Activated T-helper 9 cell treated with anti-CD3 and anti-CD28 coated beads, Interleukin-2, amount 50 U/mL, for 16 hours (primary cell): ENCODE measurements at regions not wholly inside any gene's neighbourhood (a gene's known extent, or its start where the extent isn't known, plus 50 kb on each side); places are given as distances from the start of the nearest gene placed in this dataset.
"Not testable (repeated sequence)": the region's sequence is repeated elsewhere in the genome, so short reads cannot be mapped to it uniquely, and the experiment has no call there.

Experiments used
- DNase-seq: peaks from one replicate; pipeline ENCODE4 v3.0.0-alpha.2; 2020; ENCODE audit warnings: low read depth

DNA sequence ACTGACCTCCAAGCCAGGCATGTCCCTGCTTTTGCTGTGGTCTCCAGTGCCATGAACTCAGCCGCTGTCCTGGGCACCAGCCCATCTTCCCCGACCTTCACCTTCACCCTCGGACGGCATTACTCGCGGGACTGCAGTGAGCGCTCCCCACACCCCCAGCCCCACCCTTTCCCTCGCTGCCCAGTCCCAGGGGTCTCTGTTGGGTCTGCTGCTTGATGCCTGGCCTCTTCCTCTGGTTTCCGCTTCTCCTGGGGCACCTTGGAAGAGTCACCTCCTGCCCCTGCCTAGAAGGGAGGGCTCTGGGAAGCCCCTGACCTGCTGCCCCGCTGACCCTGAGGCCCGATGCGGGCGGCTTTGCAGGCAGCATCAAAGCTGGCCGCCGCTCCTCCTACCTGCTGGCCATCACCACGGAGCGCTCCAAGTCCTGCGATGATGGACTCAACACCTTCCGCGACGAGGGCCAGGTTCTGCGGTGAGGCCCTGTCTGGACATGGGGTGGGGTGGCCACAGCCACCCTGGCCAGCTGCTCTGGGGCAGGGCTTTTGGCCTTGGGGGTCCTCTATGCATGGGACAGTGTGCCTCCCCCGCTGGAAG, 102.3 kb downstream of the ZNF267 start:
- DNase-seq = not testable (repeated sequence)

DNA sequence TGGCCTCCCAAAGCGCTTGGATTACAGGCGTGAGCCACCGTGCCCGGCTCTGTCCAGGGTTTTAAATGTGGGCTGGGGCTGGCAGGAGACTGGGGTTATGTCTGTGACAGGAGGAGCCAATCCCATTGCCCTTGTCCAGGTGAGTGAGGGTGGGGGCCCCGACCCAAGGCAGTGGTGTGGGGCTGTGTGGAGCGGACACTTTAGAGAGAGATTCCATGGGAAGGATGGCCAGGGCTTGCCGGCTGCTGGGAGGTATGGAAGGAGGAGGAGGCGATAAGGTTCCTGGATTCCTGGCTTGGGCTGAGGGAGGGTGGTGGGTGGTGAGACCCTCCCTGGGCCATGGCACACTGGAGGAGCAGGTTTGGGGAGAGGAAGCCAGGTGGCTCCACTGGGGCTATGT, 104.9 kb downstream of the ZNF267 start:
- DNase-seq = not testable (repeated sequence)

DNA sequence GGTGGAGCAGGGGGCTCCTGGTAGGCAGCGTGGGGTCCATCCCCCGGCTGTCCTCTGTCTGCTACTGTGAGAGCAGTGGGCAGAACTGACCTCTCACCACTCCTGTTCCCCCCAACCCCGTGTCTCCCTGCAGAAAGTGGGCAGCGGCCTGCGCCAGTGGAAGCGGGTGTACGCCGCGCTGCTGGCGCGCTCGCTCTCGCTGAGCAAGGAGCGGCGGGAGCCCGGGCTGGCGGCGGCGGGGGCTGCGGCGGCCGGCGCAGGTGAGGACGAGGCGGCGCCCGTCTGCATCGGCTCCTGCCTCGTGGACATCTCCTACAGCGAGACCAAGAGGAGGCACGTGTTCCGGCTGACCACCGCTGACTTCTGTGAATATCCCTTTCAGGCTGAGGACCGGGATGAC, 108.1 kb downstream of the ZNF267 start:
- not testable (repeated sequence) for DNase-seq

DNA sequence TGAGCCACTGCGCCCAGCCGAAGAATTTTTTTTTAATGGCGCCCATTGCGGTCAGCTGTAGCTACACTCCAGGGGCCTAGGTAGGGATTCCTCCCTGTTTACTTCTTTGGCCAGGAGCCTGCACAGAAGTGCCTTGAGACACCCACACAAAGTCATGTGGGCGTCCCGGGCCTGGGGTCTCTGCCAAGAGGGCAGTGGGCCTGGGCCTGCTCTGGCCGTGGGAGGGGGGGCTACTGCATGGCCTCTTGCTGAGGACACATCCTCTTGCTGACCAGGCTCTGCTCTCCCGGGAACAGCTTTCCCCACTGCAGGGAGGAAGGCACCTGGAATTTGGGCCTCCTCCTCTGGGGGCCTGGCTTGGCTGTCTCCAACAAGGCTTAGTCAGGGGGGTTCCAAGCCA, 109.4 kb downstream of the ZNF267 start:
- DNase-seq = not testable (repeated sequence)

DNA sequence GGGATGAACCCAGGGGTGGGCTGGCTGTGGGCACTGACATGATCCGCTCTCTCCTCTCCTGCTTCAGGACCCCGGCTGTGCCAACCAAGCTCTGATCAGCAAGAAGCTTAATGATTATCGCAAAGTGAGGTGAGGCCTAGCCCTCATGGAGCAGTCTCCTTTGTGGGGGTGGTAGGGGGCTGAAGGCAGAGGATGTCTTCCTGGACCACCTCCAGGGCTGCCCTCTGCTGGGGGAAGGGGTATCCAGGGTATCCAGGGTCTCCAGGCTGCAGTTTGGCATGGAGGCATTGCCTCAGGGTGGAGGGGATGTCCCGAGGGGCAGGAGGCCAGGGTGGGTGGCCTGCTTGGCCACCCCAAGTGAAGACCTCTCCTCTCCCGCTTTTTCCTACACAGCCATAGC, 110.1 kb downstream of the ZNF267 start:
- not testable (repeated sequence) for DNase-seq

DNA sequence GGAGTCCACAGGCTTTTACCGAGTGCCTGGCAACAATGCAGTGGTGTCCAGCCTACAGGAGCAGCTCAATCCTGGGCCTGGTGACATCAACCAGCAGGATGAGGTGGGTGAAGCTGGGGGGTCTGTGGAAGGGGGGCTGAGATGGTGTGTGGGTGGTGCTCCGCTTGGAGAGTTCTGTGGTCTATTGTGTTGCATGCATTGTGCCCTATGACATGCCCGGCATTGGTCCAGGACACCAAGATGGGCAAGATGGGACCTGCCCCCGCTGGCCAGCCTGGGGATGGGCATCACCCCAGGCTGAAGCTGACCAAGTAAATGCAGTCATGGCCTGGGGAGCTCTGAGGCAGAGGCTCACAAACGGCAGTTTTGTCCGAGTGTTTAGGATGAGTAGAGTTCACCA, 113.3 kb downstream of the ZNF267 start:
- DNase-seq = not testable (repeated sequence)

DNA sequence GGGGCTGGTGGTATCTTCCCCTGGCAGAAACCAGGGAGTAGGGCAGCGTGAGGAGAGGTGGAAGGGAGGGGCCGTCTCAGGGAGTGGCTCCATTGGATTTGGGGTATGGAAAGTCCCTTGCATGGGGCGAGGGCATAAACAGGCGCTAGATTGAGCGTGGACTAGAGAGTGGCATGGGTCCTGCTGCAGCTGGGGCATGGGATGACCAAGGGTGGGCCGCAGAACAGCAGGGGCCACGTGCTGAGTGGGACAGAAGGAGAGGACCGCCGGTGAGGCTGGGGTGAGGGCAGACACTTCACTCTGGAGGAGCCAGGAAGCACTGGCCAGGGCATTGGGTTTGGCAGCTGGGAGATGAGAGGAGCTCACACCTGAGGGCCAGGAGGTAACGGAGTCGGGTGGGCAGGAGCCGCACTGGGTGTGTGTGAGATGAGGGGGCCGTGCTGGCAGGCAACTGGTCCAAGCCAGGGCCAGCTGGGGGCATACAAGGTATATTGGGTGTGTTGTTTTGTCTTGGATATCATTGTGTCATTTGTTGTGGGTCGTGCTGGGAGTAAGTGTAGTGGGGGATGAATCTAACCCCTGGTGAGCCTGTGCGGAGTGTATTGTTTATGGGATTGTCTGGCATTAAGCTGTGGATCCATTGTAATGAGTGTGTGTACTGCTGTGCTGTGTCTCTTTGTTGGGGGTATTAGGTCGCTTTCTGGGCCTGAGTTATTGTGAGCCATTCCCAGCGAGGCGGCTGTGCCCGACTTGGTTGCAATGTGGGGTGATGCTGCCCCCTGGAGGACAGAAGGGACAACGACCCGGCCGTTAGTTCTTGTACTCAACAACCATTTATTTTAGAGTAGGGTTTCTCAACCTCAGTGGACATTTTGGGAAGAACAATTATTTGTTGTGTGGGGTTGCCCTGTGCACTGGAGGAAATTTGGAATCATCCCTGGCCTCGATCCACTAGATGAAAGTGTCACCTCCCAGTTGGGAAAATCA, 115.3 kb downstream of the ZNF267 start:
- peak; percentile 31 for DNase-seq

DNA sequence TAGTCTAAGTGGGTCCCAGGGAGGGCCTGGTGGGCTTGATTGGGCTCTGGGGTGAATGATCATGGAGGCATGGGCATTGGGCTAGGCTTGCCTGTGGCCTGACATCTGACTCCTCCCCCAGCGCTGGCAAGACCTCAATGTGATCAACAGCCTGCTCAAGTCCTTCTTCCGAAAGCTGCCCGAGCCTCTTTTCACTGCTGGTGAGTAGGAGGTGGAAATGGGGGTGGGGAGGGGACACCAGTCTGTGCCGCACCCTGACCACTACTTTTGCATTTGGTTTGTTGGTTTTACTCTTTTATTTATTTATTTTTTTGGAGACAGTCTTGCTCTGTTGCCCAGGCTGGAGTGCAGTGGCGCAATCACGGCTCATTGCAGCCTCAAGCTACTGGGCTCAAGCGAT, 116.7 kb downstream of the ZNF267 start:
- DNase-seq = not testable (repeated sequence)

DNA sequence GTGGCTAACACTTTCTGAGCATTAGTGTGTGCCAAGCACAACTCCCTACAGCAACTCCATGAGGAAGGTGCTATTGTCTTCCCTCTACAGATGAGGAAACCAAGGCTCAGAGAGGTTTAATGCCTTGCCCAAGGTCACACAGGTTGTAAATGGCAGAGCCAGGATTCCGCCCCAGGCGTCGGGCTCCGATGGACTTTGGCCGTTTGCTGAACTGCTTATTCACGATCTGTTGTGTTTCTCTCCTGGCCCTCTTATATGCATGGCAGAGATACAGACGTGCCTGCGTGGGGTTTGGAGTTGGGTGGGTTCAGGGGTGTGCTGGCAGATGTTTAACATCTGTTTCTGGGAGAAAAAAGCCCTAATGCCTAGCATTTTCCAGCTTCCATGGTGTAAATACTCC, 117.4 kb downstream of the ZNF267 start:
- not testable (repeated sequence) for DNase-seq

DNA sequence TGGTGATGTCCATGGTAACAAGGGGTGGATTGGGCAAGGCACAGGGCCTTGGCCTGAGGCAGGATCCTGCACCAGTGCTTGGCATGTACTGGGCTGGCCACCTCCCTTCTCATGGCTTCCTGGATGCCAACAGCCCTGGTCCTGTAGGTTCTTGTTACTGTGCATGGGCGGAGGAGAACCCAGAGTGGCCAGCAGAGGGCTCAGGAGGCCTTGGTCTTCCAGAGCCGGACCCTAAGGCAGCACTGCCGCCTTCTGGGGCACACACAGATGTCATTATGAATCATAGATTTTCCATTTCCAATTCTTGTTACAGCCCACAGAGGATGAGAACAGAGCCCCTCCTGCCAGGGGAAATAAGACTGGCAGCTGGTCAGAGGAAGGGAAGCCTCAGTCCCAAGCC, 122.7 kb downstream of the ZNF267 start:
- not testable (repeated sequence) for DNase-seq

DNA sequence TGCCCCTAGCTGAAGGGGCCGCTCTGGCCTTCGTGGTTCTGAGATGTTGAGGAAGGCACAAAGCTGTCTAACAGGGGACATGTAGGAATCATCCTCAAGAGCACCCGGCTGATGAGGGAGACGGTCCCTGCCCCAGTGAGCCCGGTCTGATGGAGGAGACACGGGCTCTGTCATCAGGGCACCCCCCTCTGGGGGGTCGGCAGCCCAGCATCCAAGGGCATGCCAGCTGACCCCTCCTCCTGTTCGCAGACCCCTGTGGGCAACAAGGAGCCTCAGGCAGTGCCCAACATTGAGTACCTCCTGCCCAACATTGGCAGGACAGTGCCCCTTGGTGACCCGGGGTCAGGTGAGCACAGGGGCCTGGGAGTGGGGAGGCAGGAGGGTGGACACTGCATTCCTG, 128.9 kb downstream of the ZNF267 start:
- not testable (repeated sequence) for DNase-seq

DNA sequence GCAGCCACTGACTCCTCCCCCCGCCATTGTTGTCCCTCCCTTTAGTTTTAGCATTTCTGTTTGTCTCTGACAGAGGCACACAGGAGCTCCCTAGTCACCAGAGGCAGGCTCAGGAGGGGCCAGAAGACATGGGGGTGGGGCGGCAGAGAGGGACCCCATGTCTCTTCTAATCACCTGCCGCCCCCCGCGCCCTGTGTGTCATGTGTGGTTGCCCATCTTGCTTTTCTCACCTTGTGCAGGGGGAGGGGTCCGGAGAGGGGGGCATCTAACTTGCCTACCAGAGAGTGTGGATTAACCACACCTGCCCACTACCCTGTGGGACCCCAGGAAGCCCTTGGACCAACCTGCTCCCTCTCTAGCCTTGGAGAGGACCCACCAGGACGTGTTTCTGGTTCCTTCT, 130.2 kb downstream of the ZNF267 start:
- DNase-seq = not testable (repeated sequence)

DNA sequence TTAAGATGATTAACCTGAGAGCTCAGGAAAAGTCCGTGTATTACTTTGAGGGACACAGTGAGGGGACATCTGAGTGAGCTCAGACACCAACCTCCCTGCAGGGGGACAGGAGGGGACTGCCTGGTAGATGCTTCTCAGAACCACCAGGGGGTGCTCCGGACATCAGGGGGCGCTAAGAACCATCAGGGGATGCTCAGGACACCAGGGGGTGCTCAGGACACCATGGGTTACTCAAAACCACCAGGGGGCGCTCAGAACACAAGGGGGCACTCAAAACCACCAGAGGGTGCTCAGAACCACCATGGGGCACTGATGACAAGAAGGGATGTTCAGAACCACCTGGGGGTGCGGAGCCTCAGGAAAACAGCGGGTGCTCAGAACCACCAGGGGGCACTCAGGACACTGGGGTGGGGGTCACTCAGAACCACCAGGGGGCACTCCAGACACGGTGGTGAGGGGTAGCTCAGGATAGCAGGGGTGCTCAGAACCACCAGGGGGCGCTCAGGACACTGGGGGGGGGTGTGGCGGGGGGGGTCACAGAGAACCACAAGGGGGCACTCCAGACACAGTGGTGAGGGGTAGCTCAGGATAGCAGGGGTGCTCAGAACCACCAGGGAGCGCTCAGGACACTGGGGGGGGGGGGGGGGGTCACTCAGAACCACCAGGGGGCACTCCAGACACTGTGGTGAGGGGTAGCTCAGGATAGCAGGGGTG, 165.3 kb downstream of the ZNF267 start:
- not testable (repeated sequence) for DNase-seq

DNA sequence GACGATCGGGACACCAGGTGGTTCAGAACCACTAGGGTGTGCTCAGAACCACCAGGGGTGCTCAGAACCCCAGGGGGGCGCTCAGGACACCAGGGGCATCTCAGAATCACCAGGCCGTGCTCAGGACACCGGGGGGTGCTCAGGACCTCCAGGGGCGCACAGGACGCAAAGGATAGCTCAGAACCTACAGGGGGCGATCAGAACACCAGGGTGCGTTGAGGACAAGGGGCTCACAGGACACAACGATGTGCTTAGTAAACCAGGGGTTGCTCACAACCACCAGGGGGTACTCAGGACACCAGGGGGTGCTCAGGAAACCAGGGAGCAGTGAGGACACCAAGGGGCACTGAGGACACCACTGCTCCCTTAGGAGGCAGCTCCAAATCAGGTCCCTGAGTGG, 166.3 kb downstream of the ZNF267 start:
- DNase-seq = not testable (repeated sequence)

DNA sequence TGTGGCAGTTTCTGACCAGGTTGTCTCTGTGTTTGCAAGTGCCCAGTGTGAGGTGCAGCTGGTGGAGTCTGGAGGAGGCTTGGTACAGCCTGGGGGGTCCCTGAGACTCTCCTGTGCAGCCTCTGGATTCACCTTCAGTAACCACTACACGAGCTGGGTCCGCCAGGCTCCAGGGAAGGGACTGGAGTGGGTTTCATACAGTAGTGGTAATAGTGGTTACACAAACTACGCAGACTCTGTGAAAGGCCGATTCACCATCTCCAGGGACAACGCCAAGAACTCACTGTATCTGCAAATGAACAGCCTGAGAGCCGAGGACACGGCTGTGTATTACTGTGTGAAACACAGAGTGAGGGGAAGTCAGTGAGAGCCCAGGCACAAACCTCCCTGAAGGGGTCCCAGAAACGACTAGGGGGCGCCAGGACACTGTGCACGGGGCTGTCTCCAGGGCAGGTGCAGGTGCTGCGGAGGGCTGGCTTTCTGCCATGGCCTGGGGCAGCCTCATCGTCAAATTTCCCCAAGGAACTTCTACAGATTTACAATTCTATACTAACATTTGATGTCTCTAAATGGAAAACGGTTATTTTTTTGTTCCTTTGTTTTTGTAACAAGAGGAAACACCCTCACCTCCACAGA, 187.0 kb upstream of the TP53TG3D start:
- peak; percentile 6 for DNase-seq

DNA sequence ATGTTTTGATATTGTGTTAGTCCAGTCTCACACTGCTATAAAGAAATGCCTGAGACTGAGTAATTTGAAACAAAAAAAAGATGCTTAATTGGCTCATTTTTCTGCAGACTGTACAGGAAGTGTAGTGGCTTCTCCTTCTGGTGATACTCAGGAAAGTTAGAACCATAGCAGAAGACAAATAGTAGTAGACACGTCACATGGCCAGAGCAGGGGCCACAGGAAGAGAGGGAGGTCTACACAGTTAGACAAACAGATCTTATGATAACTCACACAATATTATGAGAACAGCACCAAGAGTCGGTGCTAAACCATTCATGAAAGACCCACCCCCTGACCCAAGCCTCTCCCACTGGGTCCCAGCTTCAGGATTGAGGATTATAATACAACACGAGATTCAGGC, 181.5 kb upstream of the TP53TG3D start:
- DNase-seq = not testable (repeated sequence)

DNA sequence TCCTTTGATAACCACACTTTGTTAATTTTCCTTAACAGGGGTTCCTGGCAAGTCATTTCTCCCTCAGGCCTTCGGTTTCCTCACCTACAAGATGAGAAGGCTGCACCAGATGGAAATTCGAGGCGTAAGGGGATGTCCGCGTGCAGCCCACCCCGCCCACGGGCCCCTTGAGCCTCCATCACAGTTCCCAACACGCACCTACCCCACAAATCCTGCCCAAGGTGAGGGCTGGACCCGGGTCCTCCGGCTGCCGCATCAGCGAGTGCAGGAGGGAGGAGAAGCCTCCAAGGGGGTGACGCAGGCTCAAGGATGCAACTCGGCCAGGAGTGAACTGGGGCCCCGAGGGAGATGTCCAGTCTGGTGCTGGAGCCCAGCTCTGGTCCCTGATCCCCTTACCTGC, 169.2 kb upstream of the TP53TG3D start:
- DNase-seq = not testable (repeated sequence)

DNA sequence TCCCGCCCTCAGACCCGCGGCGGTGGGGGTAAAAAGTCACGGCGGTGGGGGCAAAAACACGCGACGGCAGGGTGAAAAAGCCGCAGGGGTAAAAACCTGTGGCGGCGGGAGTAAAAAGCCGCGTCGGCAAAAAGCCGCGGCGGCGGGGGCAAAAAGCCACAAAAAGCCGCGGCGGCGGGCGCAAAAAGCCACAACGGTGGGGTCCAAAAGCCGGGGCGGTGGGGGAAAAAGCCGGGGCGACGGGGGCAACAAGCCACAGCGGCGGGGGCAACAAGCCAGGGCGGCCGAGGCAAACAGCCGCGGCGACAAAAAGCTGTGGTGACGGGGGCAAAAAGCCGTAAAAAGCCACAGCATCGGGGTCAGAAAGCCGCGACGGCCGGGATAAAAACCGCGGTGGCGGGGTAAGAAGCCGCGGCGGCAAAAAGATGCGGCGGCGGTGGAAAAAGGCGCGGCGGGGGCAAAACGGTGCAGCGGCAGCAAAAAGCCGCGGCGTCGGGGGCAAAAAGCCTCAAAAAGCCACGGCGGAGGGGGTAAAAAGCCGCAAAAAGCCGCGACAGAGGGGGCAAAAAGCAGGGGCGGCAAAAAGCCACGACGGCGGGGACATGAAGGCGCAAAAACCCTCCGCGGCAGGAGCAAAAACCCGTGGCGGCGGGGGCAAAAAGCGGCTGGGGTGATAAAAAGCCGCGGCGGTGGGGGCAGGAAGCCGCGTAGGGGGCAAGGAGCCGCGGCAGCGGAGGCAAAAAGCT, 168.3 kb upstream of the TP53TG3D start:
- DNase-seq = not testable (repeated sequence)

DNA sequence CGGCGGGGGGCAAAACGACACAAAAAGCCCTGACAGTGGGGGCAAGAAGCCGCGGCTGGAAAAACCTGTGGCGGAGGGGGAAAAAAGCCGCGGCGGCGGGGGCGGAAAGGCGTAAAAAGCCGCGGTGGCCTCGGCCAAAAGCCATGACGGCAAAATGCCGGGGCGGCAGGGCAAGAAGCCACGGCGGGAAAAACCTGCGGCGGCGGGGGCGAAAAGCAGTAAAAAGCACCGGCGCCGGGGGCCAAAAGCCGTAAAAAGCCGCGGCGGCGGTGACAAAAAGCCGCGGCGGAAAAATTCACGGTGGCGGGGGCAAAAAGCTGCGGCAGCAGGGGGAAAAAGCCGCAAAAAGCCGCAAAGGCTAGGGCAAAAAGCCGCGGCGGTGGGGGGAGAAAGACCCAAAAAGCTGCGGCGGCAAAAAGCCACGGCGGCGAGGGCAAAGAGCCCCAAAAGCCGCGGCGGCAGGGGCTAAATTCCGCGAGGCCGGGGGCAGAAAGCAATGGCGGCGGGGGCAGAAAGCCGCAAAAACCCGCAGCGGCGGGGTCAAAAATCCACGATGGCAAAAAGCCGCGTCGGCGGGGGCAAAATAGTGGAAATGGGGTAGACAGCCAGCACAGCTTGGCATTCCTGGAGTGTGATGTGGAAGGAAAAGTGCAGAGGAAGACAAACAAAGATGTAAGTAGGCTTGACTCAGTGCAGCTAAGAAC, 167.5 kb upstream of the TP53TG3D start:
- DNase-seq = not testable (repeated sequence)

DNA sequence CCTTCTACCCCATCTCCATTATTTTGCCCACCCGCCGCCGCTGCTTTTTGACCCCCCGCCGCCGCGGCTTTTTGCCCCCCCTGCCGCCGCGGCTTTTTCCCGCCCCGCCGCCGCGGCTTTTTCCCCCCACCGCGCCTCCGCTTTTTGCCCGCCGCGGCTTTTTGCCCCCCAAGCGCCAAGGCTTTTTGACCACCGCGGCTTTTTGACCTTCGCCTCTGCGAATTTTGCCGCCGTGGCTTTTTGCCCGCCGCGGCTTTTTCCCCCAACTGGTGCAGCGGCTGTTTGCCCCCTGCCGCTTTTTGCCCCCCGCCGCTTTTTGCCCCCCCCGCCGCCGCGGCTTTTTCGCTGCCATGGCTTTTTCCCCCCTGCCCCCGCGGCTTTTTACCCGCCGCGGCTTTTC, 137.5 kb upstream of the TP53TG3D start:
- DNase-seq = not testable (repeated sequence)

DNA sequence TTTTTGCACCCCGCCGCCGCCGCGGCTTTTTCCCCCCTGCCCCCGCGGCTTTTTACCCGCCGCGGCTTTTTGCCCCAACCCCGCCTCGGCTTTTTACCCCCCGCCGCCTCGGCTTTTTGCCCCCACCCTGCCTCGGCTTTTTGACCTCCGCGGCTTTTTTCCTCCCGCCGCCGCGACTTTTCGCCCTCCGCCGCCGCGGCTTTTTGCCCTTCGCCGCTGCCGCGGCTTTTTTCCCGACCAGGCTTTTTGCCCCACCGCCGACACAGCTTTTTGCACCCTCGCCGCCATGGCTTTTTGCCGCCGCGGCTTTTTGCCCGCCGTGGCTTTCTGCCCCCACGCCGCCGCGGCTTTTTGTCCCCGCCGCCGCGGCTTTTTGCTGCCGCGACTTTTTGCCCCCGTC, 137.0 kb upstream of the TP53TG3D start:
- DNase-seq = no peak
